ENCODE measurements at regions not wholly inside any gene's neighbourhood (a gene's known extent, or its start where the extent isn't known, plus 50 kb on each side); places are given as distances from the start of the nearest gene placed in this dataset.

DNA sequence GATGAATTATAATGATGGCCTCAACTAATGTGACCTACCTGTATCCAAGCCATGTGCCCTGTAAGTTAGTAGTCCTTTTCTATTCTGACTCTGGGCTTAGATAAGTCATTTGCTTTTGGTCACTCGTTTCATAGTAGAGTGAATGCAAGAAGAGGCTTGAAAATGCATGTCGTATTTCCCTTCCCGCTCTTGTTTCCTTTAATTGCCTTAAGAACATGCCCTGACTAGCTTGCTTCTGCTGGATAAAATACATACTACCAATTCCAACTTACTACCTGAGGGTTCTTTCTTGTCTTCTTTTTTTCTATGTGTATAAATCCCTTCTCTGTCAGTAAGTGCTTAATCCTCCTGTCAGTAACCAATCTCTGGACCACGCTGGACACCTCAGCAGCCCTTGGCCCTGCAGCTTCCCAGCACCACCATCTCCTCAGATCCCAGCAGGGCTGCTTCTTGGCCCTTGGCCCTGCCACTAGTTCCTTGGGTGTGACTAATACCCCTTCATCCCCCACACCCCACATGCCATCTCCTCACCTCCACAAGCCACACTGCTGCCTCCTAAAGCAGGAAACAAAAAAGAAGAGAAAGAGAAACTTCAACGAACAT, 771.7 kb downstream of the IGSF11 start (continued):
- TF ChIP-seq TAF1 (IDR thresholded peaks at IDR 0.05; ENCODE audit: borderline replicate concordance, low read depth, low read length) (no peak), CTCF (IDR thresholded peaks at IDR 0.05) (no peak), RCOR1 (IDR thresholded peaks at IDR 0.05; ENCODE audit: low read length) (no peak), GATA2 (CRISPR knock-in tag; IDR thresholded peaks at IDR 0.05) (no peak), IRF3 (IDR thresholded peaks at IDR 0.05; ENCODE audit: low read depth, low read length) (no peak), MXI1 (IDR thresholded peaks at IDR 0.05; ENCODE audit: low read depth, low read length) (no peak), FOXJ3 (CRISPR knock-in tag; IDR thresholded peaks at IDR 0.05) (no peak), ZBTB33 (IDR thresholded peaks at IDR 0.05; ENCODE audit: borderline replicate concordance, low read depth) (no peak), RXRA (IDR thresholded peaks at IDR 0.05; ENCODE audit: borderline replicate concordance, low read depth) (no peak), JUND (IDR thresholded peaks at IDR 0.05) (no peak)
- TF ChIP-seq, protein P1, sequence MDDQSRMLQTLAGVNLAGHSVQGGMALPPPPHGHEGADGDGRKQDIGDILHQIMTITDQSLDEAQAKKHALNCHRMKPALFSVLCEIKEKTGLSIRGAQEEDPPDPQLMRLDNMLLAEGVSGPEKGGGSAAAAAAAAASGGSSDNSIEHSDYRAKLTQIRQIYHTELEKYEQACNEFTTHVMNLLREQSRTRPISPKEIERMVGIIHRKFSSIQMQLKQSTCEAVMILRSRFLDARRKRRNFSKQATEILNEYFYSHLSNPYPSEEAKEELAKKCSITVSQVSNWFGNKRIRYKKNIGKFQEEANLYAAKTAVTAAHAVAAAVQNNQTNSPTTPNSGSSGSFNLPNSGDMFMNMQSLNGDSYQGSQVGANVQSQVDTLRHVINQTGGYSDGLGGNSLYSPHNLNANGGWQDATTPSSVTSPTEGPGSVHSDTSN (IDR thresholded peaks at IDR 0.05) = no peak

- 56% methylated on average over 3 of the region's 3 CpGs for WGBS (ENCODE audit: low lambda C conversion rate)
- no peak for DNase-seq
- Histone ChIP-seq H3K4me3 (ENCODE audit: low read depth in 2 of 2, low read length in 1 of 2) (no peak overlapping the region), H2AFZ (ENCODE audit: low read depth) (no peak overlapping the region), H4K20me1 (ENCODE audit: insufficient read depth) (no peaks in the 10 kb centered on the region), H3K9ac (no peak overlapping the region), H3K79me2 (ENCODE audit: insufficient read depth) (no peaks in the 10 kb centered on the region), H3K4me2 (no peak overlapping the region), H3K4me1 (ENCODE audit: control insufficient read depth in 1 of 2, insufficient read depth in 2 of 2, low read depth in 1 of 2, low read length in 1 of 2) (no peaks in the 10 kb centered on the region), H3K27ac (ENCODE audit: low read depth in 2 of 2, low read length in 1 of 2) (no peak overlapping the region), H3K9me2 (no peaks in the 10 kb centered on the region), H3K36me3 (replicated peaks in 1 of 2; ENCODE audit: control insufficient read depth in 1 of 2, insufficient read depth in 2 of 2, low read length in 1 of 2) (no peaks in the 10 kb centered on the region), H3K27me3 (ENCODE audit: insufficient read depth) (no peaks in the 10 kb centered on the region), H3K9me3 (no peaks in the 10 kb centered on the region), H3F3A (replicated peaks; ENCODE audit: insufficient read depth) (no peaks in the 10 kb centered on the region)
- CTCF ChIA-PET = interaction anchor here (1.0 kb wide), 1 partner anchor 10 kb away, joined by 3 read pairs; no protein-coding TSS in a partner anchor
- POLR2A ChIA-PET = no interaction called here
- no peak for TF ChIP-seq FOXJ3 (CRISPR knock-in tag; IDR thresholded peaks at IDR 0.05)
- no peak for TF ChIP-seq MAX (IDR thresholded peaks at IDR 0.05; ENCODE audit: low read depth)
- no peak for TF ChIP-seq CTCF (IDR thresholded peaks at IDR 0.05)
- no peak for TF ChIP-seq SMC3 (IDR thresholded peaks at IDR 0.05; ENCODE audit: low read depth, low read length)
- no peak for TF ChIP-seq MXI1 (IDR thresholded peaks at IDR 0.05; ENCODE audit: low read depth, low read length)
- TF ChIP-seq MEF2A (IDR thresholded peaks at IDR 0.05; ENCODE audit: borderline replicate concordance, low read depth) = no peak
- TF ChIP-seq ZBTB33 (IDR thresholded peaks at IDR 0.05; ENCODE audit: borderline replicate concordance, low read depth) = no peak
- TF ChIP-seq EZH2phosphoT487 (IDR thresholded peaks at IDR 0.05; ENCODE audit: borderline replicate concordance, low read depth) = no peak
Measured at GRCh38 chr3:118267588-118267987, 767.1 kb downstream of the IGSF11 start.
